Fibroblast of mammary gland (primary cell): ENCODE measurements at regions not wholly inside any gene's neighbourhood (a gene's known extent, or its start where the extent isn't known, plus 50 kb on each side); places are given as distances from the start of the nearest gene placed in this dataset.

ENCODE experiments used
- DNase-seq: peaks from one replicate; pipeline ENCODE4 v3.0.0-alpha.2; 2010; ENCODE audit warnings: low read depth
- H3K4me3 ChIP-seq: 2 replicates; pipeline ENCODE4 v1.5.1; 2011; ENCODE audit warnings: low read depth, mild to moderate bottlenecking, low read length, moderate library complexity; ENCODE audit not compliant: control insufficient read depth
- CTCF ChIP-seq: conservative IDR thresholded peaks from 2 replicates; pipeline ENCODE4 v1.5.1; 2011; ENCODE audit warnings: low read depth, low read length, inconsistent platforms; ENCODE audit not compliant: control insufficient read depth, insufficient read depth

DNA sequence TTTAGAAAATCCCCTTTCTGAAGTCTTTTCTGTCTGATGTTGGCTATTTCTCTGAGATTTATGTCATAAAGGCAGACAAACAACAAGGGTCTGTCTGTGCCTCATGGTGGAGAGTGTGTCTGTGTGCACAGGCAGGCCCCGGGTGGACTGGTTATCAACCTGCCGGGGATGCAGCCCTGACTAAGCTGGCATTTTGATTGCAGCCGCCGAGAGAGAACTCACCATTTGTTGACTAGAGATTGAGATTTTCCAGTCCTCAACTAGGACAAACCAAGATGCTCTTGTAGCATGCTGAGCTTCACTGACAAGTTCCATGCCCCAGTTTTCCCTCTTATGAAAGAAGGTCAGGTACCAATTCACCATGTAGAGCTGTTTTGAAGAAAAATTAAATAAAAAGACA lies 363.6 kb upstream of the CNR1 start:
- TF ChIP-seq CTCF = no peak
- no peak for DNase-seq
- no peak overlapping the region for H3K4me3 ChIP-seq

GRCh38 chr6:88520445-88520844 lies 354.3 kb upstream of the CNR1 start:
- no peak overlapping the region for H3K4me3 ChIP-seq
- no peak for TF ChIP-seq CTCF
- no peak for DNase-seq

GRCh38 chr6:88520017-88520338 lies 353.8 kb upstream of the CNR1 start:
- DNase-seq = no peak
- no peak for TF ChIP-seq CTCF
- no peak overlapping the region for H3K4me3 ChIP-seq

DNA sequence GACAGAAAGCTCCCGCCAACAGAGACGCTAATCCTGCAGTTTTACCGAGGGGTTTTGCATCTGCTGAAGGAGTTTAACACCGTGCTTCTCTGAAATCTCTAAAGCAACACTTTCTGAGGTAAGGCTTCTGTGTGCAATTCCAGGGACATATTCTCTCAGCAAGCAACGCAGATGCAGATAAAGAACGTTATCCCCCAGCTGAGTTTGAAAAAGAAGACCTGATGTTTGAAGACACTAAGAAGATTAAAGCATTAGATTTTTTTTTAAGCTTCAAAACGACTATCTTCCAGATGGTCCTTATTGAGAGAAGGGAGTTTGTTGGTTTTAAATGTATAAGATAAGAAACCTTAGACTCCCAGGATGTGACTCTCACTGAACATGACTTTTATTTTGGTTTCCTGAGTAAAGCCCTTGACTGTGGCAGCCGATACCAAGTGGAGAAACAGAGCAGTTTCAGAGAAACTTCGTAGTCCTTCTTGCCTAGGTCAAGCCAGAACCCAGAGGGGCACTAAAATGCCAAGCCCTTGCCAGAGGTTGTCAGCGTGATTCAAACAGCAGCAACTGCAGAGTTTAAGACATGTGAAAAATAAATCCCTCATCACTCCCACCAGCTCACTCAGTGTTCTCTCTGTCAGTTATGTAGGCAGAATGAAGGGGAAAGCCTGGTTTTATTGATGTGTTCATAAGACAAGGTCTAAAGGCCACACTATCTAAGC lies 353.3 kb upstream of the CNR1 start:
- H3K4me3 ChIP-seq = no peak overlapping the region
- DNase-seq = no peak
- TF ChIP-seq CTCF = no peak

DNA sequence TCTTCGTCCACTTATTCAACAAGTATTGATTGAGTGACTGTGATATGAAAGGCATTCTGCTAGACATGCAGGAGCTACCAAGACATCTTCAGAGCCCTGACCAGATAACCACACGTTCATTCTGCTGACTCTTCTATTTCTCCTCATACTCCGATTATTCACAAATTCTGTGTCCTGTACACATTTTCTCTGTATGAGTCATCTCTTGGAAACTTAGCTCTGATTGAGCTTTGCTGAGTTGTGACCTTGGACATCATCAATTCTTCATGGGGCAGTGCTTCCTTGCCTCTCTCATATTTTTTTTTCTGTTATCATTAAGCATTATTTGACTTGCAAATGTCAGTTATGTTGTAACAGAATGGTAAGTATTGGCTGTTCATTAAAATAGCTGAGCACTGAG lies 351.6 kb upstream of the CNR1 start:
- TF ChIP-seq CTCF = no peak
- DNase-seq = peak; percentile 24
- H3K4me3 ChIP-seq = no peak overlapping the region

GRCh38 chr6:88513920-88514319 lies 347.8 kb upstream of the CNR1 start:
- H3K4me3 ChIP-seq = no peak overlapping the region
- TF ChIP-seq CTCF = peak; percentile 14
- DNase-seq = no peak

- no peak for TF ChIP-seq CTCF
- no peak for DNase-seq
- no peak overlapping the region for H3K4me3 ChIP-seq
Measured at GRCh38 chr6:88513471-88513870, 347.3 kb upstream of the CNR1 start.
